Right atrium auricular region (tissue), 2 donors: ENCODE measurements at regions not wholly inside any gene's neighbourhood (a gene's known extent, or its start where the extent isn't known, plus 50 kb on each side); places are given as distances from the start of the nearest gene placed in this dataset.

Experiments used
- DNase-seq: peaks from one replicate; pipeline ENCODE4 v3.0.0-alpha.2; 2019; ENCODE audit warnings: low spot score
- H3K27ac ChIP-seq, 2 donors: fragments of 200-600 bp; sonication (generic); 1 replicate in 1 of 2; 2 replicates in 1 of 2; pipeline ENCODE4 v1.5.1; 2016 to 2019
- H3K27me3 ChIP-seq, 2 donors: fragments of 200-600 bp; sonication (generic); one replicate each; pipeline versions ENCODE4 v1.5.1 to v1.6.0; 2017 to 2019
- H3K36me3 ChIP-seq: fragments of 200-600 bp; sonication (generic); one replicate; pipeline ENCODE4 v1.5.1; 2016
- H3K4me1 ChIP-seq, 2 donors: fragments of 200-600 bp; sonication (generic); one replicate each; pipeline versions ENCODE4 v1.5.1 to v1.6.0; 2017 to 2019
- H3K4me3 ChIP-seq, 2 donors: fragments of 200-600 bp; sonication (generic); 1 replicate in 1 of 2; 2 replicates in 1 of 2; pipeline ENCODE4 v1.5.1; 2017 to 2019; ENCODE audit warnings: mild to moderate bottlenecking in 1 of 2, moderate library complexity in 1 of 2
- H3K9me3 ChIP-seq, 2 donors: fragments of 200-600 bp; sonication (generic); one replicate each; pipeline ENCODE4 v1.5.1; 2019
- TF ChIP-seq, protein P1 (sequence below), 2 donors: fragments of 200-600 bp; sonication (generic); IDR thresholded peaks; one replicate each; pipeline ENCODE4 v1.5.1; 2019; ENCODE audit warnings: antibody characterized with exemption in 2 of 2

DNA sequence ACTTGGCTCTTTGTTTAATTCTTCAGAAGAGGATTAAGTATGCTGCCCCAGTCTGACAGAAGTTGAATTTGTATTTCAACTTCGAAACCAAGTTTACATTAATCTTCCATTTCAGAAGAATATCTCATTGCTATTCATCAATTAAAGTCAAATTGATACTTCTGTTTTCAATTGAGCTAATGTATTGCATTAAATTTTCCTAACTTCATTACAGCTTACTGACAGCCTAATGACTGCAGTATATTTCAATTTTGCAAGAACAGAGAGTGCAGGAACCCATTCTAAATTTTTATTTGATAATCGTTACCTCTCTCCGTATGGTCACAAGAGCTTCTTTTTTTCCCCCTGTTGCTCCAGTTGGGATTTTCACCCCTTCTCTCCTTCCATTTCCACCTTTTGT, 218.0 kb downstream of the CALCRL start:
- no peaks in the 10 kb centered on the region for H3K4me1 ChIP-seq

DNA sequence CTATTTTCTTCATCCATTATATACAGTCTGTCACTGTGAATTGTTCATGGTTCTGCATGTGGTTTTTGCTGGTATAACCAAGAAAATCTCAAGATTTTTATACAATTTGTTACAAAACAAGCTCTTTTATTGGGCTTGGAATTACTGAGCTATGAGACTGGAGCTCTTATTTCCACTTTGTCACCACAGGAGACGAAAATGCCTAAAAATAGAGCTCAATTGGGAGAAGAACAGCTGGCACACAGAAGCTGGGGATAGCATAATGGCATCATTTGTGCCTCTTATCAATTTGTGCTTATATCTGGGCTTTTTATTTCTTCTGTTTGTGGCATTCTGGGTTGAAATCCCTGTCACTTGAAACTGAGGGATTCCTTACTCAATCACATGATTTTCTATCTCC, 219.1 kb downstream of the CALCRL start:
- no peak for DNase-seq
- Histone ChIP-seq H3K4me1 (no peaks in the 10 kb centered on the region), H3K27ac (no peak overlapping the region), H3K27me3 (no peaks in the 10 kb centered on the region), H3K4me3 (no peak overlapping the region), H3K9me3 (no peaks in the 10 kb centered on the region), H3K36me3 (no peaks in the 10 kb centered on the region)
- TF ChIP-seq, protein P1, sequence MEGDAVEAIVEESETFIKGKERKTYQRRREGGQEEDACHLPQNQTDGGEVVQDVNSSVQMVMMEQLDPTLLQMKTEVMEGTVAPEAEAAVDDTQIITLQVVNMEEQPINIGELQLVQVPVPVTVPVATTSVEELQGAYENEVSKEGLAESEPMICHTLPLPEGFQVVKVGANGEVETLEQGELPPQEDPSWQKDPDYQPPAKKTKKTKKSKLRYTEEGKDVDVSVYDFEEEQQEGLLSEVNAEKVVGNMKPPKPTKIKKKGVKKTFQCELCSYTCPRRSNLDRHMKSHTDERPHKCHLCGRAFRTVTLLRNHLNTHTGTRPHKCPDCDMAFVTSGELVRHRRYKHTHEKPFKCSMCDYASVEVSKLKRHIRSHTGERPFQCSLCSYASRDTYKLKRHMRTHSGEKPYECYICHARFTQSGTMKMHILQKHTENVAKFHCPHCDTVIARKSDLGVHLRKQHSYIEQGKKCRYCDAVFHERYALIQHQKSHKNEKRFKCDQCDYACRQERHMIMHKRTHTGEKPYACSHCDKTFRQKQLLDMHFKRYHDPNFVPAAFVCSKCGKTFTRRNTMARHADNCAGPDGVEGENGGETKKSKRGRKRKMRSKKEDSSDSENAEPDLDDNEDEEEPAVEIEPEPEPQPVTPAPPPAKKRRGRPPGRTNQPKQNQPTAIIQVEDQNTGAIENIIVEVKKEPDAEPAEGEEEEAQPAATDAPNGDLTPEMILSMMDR (IDR thresholded peaks at IDR 0.05) = no peak

More for the DNA sequence above, 218.0 kb downstream of the CALCRL start:
- Histone ChIP-seq H3K27ac (no peak overlapping the region), H3K4me3 (no peak overlapping the region), H3K36me3 (no peaks in the 10 kb centered on the region), H3K9me3 (no peaks in the 10 kb centered on the region), H3K27me3 (no peaks in the 10 kb centered on the region)
- TF ChIP-seq, protein P1 (IDR thresholded peaks at IDR 0.05) = no peak
- DNase-seq = no peak

DNA sequence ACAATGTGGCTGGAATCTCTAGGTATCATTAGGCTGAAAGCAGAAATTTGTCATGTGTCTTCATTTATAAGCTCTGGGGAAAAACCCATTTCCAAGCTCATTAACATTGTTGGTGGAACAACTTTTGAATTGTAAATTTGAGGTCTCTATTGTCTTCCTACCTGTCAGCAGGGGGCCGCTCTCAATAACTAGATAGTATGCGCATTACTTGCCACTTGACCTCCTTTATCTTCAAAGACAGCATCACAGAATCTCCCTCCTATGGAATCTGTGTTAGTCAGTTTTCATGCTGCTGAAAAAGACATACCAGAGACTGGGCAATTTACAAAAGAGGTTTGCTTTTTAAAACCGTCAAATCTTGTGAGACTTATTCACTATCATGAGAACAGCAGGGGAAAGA, 223.1 kb downstream of the CALCRL start:
- Histone ChIP-seq H3K36me3 (no peaks in the 10 kb centered on the region), H3K9me3 (no peaks in the 10 kb centered on the region), H3K27me3 (no peaks in the 10 kb centered on the region), H3K27ac (no peak overlapping the region), H3K4me1 (no peaks in the 10 kb centered on the region), H3K4me3 (no peak overlapping the region)
- no peak for DNase-seq
- TF ChIP-seq, protein P1 (IDR thresholded peaks at IDR 0.05) = no peak

DNA sequence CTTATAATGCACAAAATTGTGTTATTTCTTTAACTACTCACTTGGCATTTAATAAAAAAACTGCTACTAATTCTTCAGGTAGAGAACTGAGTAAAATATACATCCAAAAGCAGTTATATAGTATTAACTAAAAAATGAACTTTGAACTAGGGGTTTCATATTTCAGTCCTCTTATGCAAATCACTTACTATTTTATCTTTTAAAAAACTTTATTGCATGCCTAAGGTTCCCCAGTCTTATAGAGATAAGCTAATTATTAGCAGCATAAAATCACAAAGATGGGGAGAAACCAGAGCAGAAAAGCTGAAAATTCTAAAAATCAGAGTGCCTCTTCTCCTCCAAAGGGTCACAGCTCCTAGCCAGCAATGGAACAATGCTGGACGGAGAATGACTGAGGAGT, 228.0 kb downstream of the CALCRL start:
- Histone ChIP-seq H3K27ac (no peak overlapping the region), H3K27me3 (no peaks in the 10 kb centered on the region), H3K4me1 (no peaks in the 10 kb centered on the region), H3K4me3 (no peak overlapping the region), H3K36me3 (no peaks in the 10 kb centered on the region), H3K9me3 (no peaks in the 10 kb centered on the region)
- TF ChIP-seq, protein P1 (IDR thresholded peaks at IDR 0.05) = no peak
- DNase-seq = no peak

DNA sequence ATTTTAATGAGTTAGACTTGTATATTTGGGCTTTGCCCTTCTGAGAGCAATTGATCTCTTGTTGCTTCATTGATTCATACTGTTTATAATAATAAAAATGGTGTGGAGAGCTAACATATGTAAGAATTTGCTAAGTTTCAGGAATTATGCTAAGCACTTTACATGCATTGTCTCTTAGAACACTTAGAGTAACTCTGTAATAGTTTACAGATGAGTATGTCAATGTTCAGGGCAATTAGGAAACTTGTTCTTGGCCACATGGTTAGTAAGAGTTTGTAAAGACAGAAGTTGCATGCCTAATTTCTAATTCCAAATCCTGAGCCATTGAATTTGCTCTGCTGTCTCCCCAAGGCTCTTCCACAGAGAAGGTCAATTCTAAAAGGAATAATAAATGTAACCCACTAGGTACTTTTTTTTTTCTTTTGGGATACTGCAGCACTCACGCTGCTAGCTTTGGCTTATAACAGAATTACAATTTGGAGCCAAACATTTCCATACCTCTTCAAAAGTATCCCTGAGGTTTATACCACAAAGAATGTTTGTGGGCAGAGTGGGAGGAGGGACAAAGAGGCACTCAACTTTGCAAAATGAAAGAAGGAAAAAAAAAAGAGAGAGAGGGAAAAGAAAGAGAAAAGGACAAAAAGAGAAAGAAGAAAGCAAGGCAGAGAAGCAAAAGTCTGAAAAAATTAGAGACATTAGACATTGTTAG, 232.4 kb downstream of the CALCRL start:
- peaks cover 0 to 22% of the 10 kb centered on the region in 2 donors for H3K9me3 ChIP-seq
- H3K4me1 ChIP-seq = no peaks in the 10 kb centered on the region
- no peaks in the 10 kb centered on the region for H3K27me3 ChIP-seq
- TF ChIP-seq, protein P1 (IDR thresholded peaks at IDR 0.05) = no peak
- DNase-seq = no peak
- H3K27ac ChIP-seq = no peak overlapping the region
- H3K4me3 ChIP-seq = no peak overlapping the region
- no peaks in the 10 kb centered on the region for H3K36me3 ChIP-seq

DNA sequence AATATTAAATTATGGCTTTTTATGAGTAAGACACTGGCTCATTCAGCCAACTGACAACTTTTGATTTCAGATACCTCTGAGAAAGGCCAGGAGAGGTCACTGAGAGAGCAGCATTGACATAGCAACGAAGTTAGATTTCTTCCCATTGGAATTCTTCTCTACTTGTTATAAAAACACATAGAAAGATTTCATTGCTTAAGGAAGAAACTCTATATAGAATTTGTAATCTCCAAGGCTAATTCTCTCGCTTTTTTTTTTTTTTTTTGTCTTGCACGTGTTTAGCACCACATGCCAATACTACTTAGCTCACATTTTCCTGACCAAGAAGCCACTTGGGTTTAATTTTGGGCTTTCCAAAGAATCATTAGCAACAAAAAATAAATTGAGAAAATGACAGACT, 233.7 kb downstream of the CALCRL start:
- TF ChIP-seq, protein P1 (IDR thresholded peaks at IDR 0.05) = no peak
- Histone ChIP-seq H3K27me3 (no peaks in the 10 kb centered on the region), H3K9me3 (peaks cover 0 to 22% of the 10 kb centered on the region in 2 donors), H3K27ac (no peak overlapping the region), H3K4me3 (no peak overlapping the region), H3K36me3 (no peaks in the 10 kb centered on the region), H3K4me1 (no peaks in the 10 kb centered on the region)
- DNase-seq = no peak
